Psoas muscle (tissue), 7 donors: ENCODE measurements at regions not wholly inside any gene's neighbourhood (a gene's known extent, or its start where the extent isn't known, plus 50 kb on each side); places are given as distances from the start of the nearest gene placed in this dataset.

ENCODE experiments used
- ATAC-seq, 4 donors: fragments of 200-7000 bp; cut with Tn5 transposase; one replicate each; pipeline ENCODE4 v1.9.1; 2020; ENCODE audit warnings: moderate library complexity in 3 of 4, mild to moderate bottlenecking in 2 of 4
- DNase-seq, 2 donors: peaks; one replicate each; pipeline ENCODE4 v3.0.0-alpha.2; 2020
- H3K27ac ChIP-seq: fragments of 200-600 bp; one replicate; pipeline ENCODE4 v1.8.0; 2022
- H3K27me3 ChIP-seq, 3 donors: fragments of 200-600 bp in 1 of 3; one replicate each; pipeline versions ENCODE4 v1.6.1 to v1.8.0; 2013 to 2022; ENCODE audit warnings: low read length in 2 of 3, mild to moderate bottlenecking in 2 of 3, moderate library complexity in 1 of 3; ENCODE audit not compliant: insufficient read depth in 3 of 3
- H3K36me3 ChIP-seq, 2 donors: fragments of 200-600 bp in 1 of 2; one replicate each; pipeline versions ENCODE4 v1.6.1 to v1.8.0; 2013 to 2022; ENCODE audit warnings: low read depth in 1 of 2, mild to moderate bottlenecking in 1 of 2, moderate library complexity in 1 of 2; ENCODE audit not compliant: insufficient read depth in 1 of 2
- H3K4me1 ChIP-seq: fragments of 200-600 bp; one replicate; pipeline ENCODE4 v1.8.0; 2022
- H3K4me3 ChIP-seq: fragments of 200-600 bp; one replicate; pipeline ENCODE4 v1.8.0; 2022; ENCODE audit warnings: mild to moderate bottlenecking
- H3K9me3 ChIP-seq: fragments of 200-600 bp; one replicate; pipeline ENCODE4 v1.8.0; 2022
- CTCF ChIP-seq: fragments of 200-600 bp; IDR thresholded peaks from one replicate; pipeline ENCODE4 v1.8.0; 2022; ENCODE audit warnings: antibody characterized with exemption
- WGBS, 3 donors: extraction: QIAGEN DNeasy Blood & Tissue Kit; methylation state at CpG; one replicate each; pipeline versions ENCODE4 v1.1.6 to v1.1.7; 2013; 5-methylcytosine and 5-hydroxymethylcytosine counted together
- intact Hi-C, 2 donors: fragments of 100-400 bp; cut with DNase I; formaldehyde crosslinking; loops; one replicate each; pipeline versions ENCODE4 v1.11.0 to v1.14.2; 2022
- donor health status: healthy with polysubstance abuse.
- donor health status: DM: no; HTN: no; CAD: no; lungs with moderate emphysema.
- donor health status: Bipolar disorder and iron deficiency.
- donor health status: healthy.
- donor health status: DM: yes; HTN: yes; CAD: no.
- donor health status: DM: no; HTN: no; CAD: no.
- donor health status: DM: yes; HTN: yes; CAD: no.

GRCh38 chr6:4672772-4673171, 103.4 kb upstream of the CDYL start:
- WGBS, 3 donors = 74 to 75% (median 74%) methylated on average over 3 of the region's 3 CpGs
- TF ChIP-seq CTCF = no peak

GRCh38 chr6:4671587-4672115, 104.6 kb upstream of the CDYL start:
- 83 to 85% (median 85%) methylated on average over 12 to 13 of the region's 13 CpGs for WGBS, 3 donors
- no peak for TF ChIP-seq CTCF
- Histone ChIP-seq H3K27ac (no peak overlapping the region), H3K4me3 (no peak overlapping the region), H3K9me3 (no peaks in the 10 kb centered on the region), H3K4me1 (peaks cover 3% of the 10 kb centered on the region), H3K36me3 (no peaks in the 10 kb centered on the region), H3K27me3 (no peaks in the 10 kb centered on the region)
- ATAC-seq = no peak
- intact Hi-C loops = no loop called here
- DNase-seq = no peak

More at GRCh38 chr6:4672772-4673171, 103.4 kb upstream of the CDYL start:
- DNase-seq (no peak), ATAC-seq (no peak)
- H3K27ac ChIP-seq = no peak overlapping the region
- H3K4me3 ChIP-seq = no peak overlapping the region
- no peaks in the 10 kb centered on the region for H3K27me3 ChIP-seq
- intact Hi-C loops = no loop called here
- H3K4me1 ChIP-seq = peaks cover 3% of the 10 kb centered on the region
- H3K36me3 ChIP-seq = no peaks in the 10 kb centered on the region
- H3K9me3 ChIP-seq = no peaks in the 10 kb centered on the region

- no peaks in the 10 kb centered on the region for H3K27me3 ChIP-seq
- ATAC-seq (peak in 1 of 4 donors; percentile 17), DNase-seq (no peak)
- intact Hi-C loops = no loop called here
- H3K4me1 ChIP-seq = peaks cover 3% of the 10 kb centered on the region
- no peak overlapping the region for H3K4me3 ChIP-seq
- 62 to 88% (median 67%) methylated on average over 2 of the region's 2 CpGs for WGBS, 3 donors
- no peaks in the 10 kb centered on the region for H3K9me3 ChIP-seq
- no peaks in the 10 kb centered on the region for H3K36me3 ChIP-seq
- H3K27ac ChIP-seq = no peak overlapping the region
- TF ChIP-seq CTCF = no peak
Observed at GRCh38 chr6:4670824-4671409, 105.3 kb upstream of the CDYL start.

- TF ChIP-seq CTCF = no peak
- Histone ChIP-seq H3K27me3 (no peaks in the 10 kb centered on the region), H3K9me3 (no peaks in the 10 kb centered on the region), H3K36me3 (no peaks in the 10 kb centered on the region), H3K27ac (no peak overlapping the region), H3K4me1 (peaks cover 6% of the 10 kb centered on the region), H3K4me3 (no peak overlapping the region)
- intact Hi-C loops = no loop called here
- peak in 3 of 4 donors; percentile 70 to 80 (median 71) for ATAC-seq
- 34 to 45% (median 37%) methylated on average over 10 of the region's 10 CpGs for WGBS, 3 donors
- no peak for DNase-seq
Observed at GRCh38 chr6:4670290-4670689, 105.9 kb upstream of the CDYL start.
